ENCODE measurements at regions not wholly inside any gene's neighbourhood (a gene's known extent, or its start where the extent isn't known, plus 50 kb on each side); places are given as distances from the start of the nearest gene placed in this dataset.
A peak's percentile ranks its signal among the peaks of the same experiment; 100 is the strongest.

- H3K36me3 Mint-ChIP-seq (ENCODE audit: low read depth) = no peaks in the 10 kb centered on the region
- Histone ChIP-seq H3K4me3 (no peak overlapping the region), H3K36me3 (ENCODE audit: insufficient read depth) (no peaks in the 10 kb centered on the region), H3F3A (replicated peaks; ENCODE audit: low read depth) (no peaks in the 10 kb centered on the region), H3K27ac (ENCODE audit: low read depth) (no peak overlapping the region), H3K4me2 (no peak overlapping the region), H3K27me3 (ENCODE audit: insufficient read depth) (no peaks in the 10 kb centered on the region), H2AFZ (peak overlapping the region; percentile 79; the same call in 1 of the 2 replicates), H3K4me1 (ENCODE audit: insufficient read depth) (peaks cover 6% of the 10 kb centered on the region; the same call in 1 of the 2 replicates), H3K79me2 (replicated peaks; ENCODE audit: insufficient read depth) (no peaks in the 10 kb centered on the region), H4K20me1 (replicated peaks; ENCODE audit: insufficient read depth) (no peaks in the 10 kb centered on the region), H3K9me2 (ENCODE audit: insufficient read depth) (no peaks in the 10 kb centered on the region)
- H3K4me1 Mint-ChIP-seq = peaks cover 29% of the 10 kb centered on the region; the same call in 2 of the 3 replicates
- DNase-seq (ENCODE audit: low spot score) (no peak), ATAC-seq (no peak)
- H3K4me3 Mint-ChIP-seq = no peak overlapping the region
- no peaks in the 10 kb centered on the region; the same call in 2 of the 3 replicates for H3K9me3 Mint-ChIP-seq
- TF ChIP-seq ETS1 (IDR thresholded peaks at IDR 0.05) (no peak), REST (IDR thresholded peaks at IDR 0.05; ENCODE audit: unreplicated experiment) (no peak), NANOG (IDR thresholded peaks at IDR 0.05; ENCODE audit: borderline replicate concordance) (no peak), ZNF331 (CRISPR knock-in tag; IDR thresholded peaks at IDR 0.05; ENCODE audit: low read depth) (no peak), EZH2phosphoT487 (IDR thresholded peaks at IDR 0.05; ENCODE audit: unreplicated experiment) (no peak), STAT1 (IDR thresholded peaks at IDR 0.05; ENCODE audit: unreplicated experiment) (no peak), ZNF114 (CRISPR knock-in tag; IDR thresholded peaks at IDR 0.05) (no peak), JUNB (IDR thresholded peaks at IDR 0.05; ENCODE audit: unreplicated experiment) (no peak), ZNF462 (CRISPR knock-in tag; IDR thresholded peaks at IDR 0.05) (no peak), CREB1 (CRISPR knock-in tag; IDR thresholded peaks at IDR 0.05; ENCODE audit: low read depth) (no peak), CTCF (conservative IDR thresholded peaks at IDR 0.05; ENCODE audit: low read depth in 2 of 2) (no peak), POLR2AphosphoS5 (IDR thresholded peaks at IDR 0.05; ENCODE audit: low read depth) (no peak), EZH2 (IDR thresholded peaks at IDR 0.05; ENCODE audit: low read depth, unreplicated experiment) (no peak)
- H3K27ac Mint-ChIP-seq = no peak overlapping the region
- peaks cover 5% of the 10 kb centered on the region for H3K27me3 Mint-ChIP-seq (ENCODE audit: insufficient read depth, low read depth, poor library complexity)
Observed at GRCh38 chr1:214209260-214209808, 71.6 kb upstream of the SMYD2 start.

Measured in GM23338 (cell line).